Ovary (tissue), 7 donors: ENCODE measurements at regions not wholly inside any gene's neighbourhood (a gene's known extent, or its start where the extent isn't known, plus 50 kb on each side); places are given as distances from the start of the nearest gene placed in this dataset.

Experiments used
- DNase-seq, 5 donors: peaks; one replicate each; pipeline ENCODE4 v3.0.0-alpha.2; 2019 to 2020
- H3K27ac ChIP-seq, 2 donors: fragments of 200-600 bp; one replicate each; pipeline versions ENCODE4 v1.5.1 to v1.8.0; 2019 to 2022
- H3K27me3 ChIP-seq: fragments of 200-600 bp; one replicate; pipeline ENCODE4 v1.8.0; 2022
- H3K36me3 ChIP-seq: fragments of 200-600 bp; sonication (generic); one replicate; pipeline ENCODE4 v1.5.1; 2019
- H3K4me1 ChIP-seq: one replicate; pipeline ENCODE4 v1.8.1; 2013; ENCODE audit warnings: mild to moderate bottlenecking, moderate library complexity; ENCODE audit not compliant: insufficient read depth
- H3K4me3 ChIP-seq: fragments of 200-600 bp; sonication (generic); one replicate; pipeline ENCODE4 v1.5.1; 2017
- H3K9me3 ChIP-seq, 2 donors: fragments of 200-600 bp in 1 of 2; sonication (generic) in 1 of 2; one replicate each; pipeline versions ENCODE4 v1.5.1 to v1.8.1; 2013 to 2019; ENCODE audit warnings: mild to moderate bottlenecking in 1 of 2, moderate library complexity in 1 of 2
- CTCF ChIP-seq, 3 donors: fragments of 450-650 bp in 2 of 3; fragments of 200-600 bp in 1 of 3; IDR thresholded peaks; one replicate each; pipeline versions ENCODE4 v1.5.1 to v1.8.0; 2016 to 2022; ENCODE audit warnings: antibody characterized with exemption in 3 of 3, mild to moderate bottlenecking in 1 of 3
- EP300 ChIP-seq: sonication (generic); formaldehyde crosslinking; IDR thresholded peaks from one replicate; pipeline ENCODE4 v1.6.1; 2017; ENCODE audit warnings: antibody characterized with exemption
- POLR2A ChIP-seq: fragments of 450-650 bp; IDR thresholded peaks from one replicate; pipeline ENCODE4 v1.6.1; 2017; ENCODE audit warnings: antibody characterized with exemption, mild to moderate bottlenecking, moderate library complexity
- WGBS, 3 donors: extraction: QIAGEN DNeasy Blood & Tissue Kit in 1 of 3; methylation state at CpG; one replicate each; pipeline versions ENCODE4 v1.1.5 to v1.1.7; 2013 to 2017; 5-methylcytosine and 5-hydroxymethylcytosine counted together
- intact Hi-C, 4 donors: fragments of 100-400 bp; cut with DNase I; formaldehyde crosslinking; loops; one replicate each; pipeline versions ENCODE4 v1.11.0 to v1.15.1; 2022 to 2023
- donor health status: DM: no; HTN: no; CAD: no; lungs with moderate emphysema.
- donor health status: DM: no; HTN: no; CAD: no.
- donor health status: Bipolar disorder and iron deficiency.
- donor health status: DM: no; HTN: no; CAD: no.
- donor health status: DM: yes; HTN: yes; CAD: no.

GRCh38 chr2:105546628-105546974 lies 147.8 kb upstream of the FHL2 start:
- Histone ChIP-seq H3K4me3 (no peak overlapping the region), H3K9me3 (no peaks in the 10 kb centered on the region), H3K4me1 (no peaks in the 10 kb centered on the region), H3K36me3 (no peaks in the 10 kb centered on the region), H3K27ac (no peak overlapping the region), H3K27me3 (no peaks in the 10 kb centered on the region)
- no peak for DNase-seq
- intact Hi-C loops, result loop anchor here in 2 of 4 donors (10.0 kb wide), 2 partner anchors 202 to 432 kb away; no protein-coding TSS in a partner anchor
- 79 to 82% (median 79%) methylated on average over 6 of the region's 6 CpGs for WGBS, 3 donors
- TF ChIP-seq POLR2A (no peak), CTCF (IDR thresholded peaks at IDR 0.05) (no peak), EP300 (no peak)

- Histone ChIP-seq H3K4me3 (no peak overlapping the region), H3K36me3 (no peaks in the 10 kb centered on the region), H3K4me1 (no peaks in the 10 kb centered on the region), H3K27ac (no peak overlapping the region), H3K9me3 (no peaks in the 10 kb centered on the region), H3K27me3 (no peaks in the 10 kb centered on the region)
- DNase-seq, result peak; percentile 59 to 80 (median 78)
- WGBS, 3 donors, result 33 to 38% (median 38%) methylated on average over 11 of the region's 11 CpGs
- peak; percentile 57 to 69 (median 63) for TF ChIP-seq CTCF (IDR thresholded peaks at IDR 0.05)
- TF ChIP-seq POLR2A, result no peak
- intact Hi-C loops, result loop anchor here in 2 of 4 donors (10.0 kb wide), 2 partner anchors 201 to 431 kb away; no protein-coding TSS in a partner anchor
Measured at GRCh38 chr2:105545730-105546627, 147.1 kb upstream of the FHL2 start.

- WGBS, 3 donors, result 85 to 86% (median 86%) methylated on average over 12 of the region's 12 CpGs
Measured at GRCh38 chr2:105544591-105545377, 145.9 kb upstream of the FHL2 start.

More at GRCh38 chr2:105544591-105545377, 145.9 kb upstream of the FHL2 start:
- Histone ChIP-seq H3K9me3 (no peaks in the 10 kb centered on the region), H3K27me3 (no peaks in the 10 kb centered on the region), H3K4me3 (no peak overlapping the region), H3K4me1 (no peaks in the 10 kb centered on the region), H3K27ac (no peak overlapping the region), H3K36me3 (no peaks in the 10 kb centered on the region)
- DNase-seq, result no peak
- intact Hi-C loops, result loop anchor here in 2 of 4 donors (10.0 kb wide), 2 partner anchors 200 to 430 kb away; no protein-coding TSS in a partner anchor
- TF ChIP-seq CTCF (IDR thresholded peaks at IDR 0.05) (no peak), POLR2A (no peak), EP300 (no peak)
